GM12878 (cell line): ENCODE measurements at regions not wholly inside any gene's neighbourhood (a gene's known extent, or its start where the extent isn't known, plus 50 kb on each side); places are given as distances from the start of the nearest gene placed in this dataset.

ENCODE experiments used
- ATAC-seq: fragments of 200-7000 bp; cut with Tn5 transposase; 3 replicates; pipeline ENCODE4 v1.9.1; 2020; ENCODE audit warnings: mild to moderate bottlenecking, moderate library complexity
- BruUV-seq: library from RNA; stranded (reverse); fragments of 400-500 nt; replicated peaks from 2 replicates; lab custom pipeline; 2021; lab: Mats Ljungman, UMichigan
- CTCF ChIA-PET: fragments of 300-600 bp; sonication (Branson Sonifier 250); formaldehyde crosslinking; extraction: SDS; loops from one replicate; lab custom pipeline; 2021; ENCODE audit warnings: inconsistent platforms; lab: Yijun Ruan, JAX
- POLR2A ChIA-PET: fragments of 350-600 bp; formaldehyde crosslinking; extraction: SDS; loops from one replicate; lab custom pipeline; 2021; ENCODE audit warnings: inconsistent platforms; lab: Charles Lee
- RAD21 ChIA-PET: fragments of 300-600 bp; sonication (Branson Sonifier 250); formaldehyde crosslinking; loops from one replicate; lab custom pipeline; 2023; ENCODE audit warnings: antibody characterized with exemption; ENCODE audit not compliant: unreplicated experiment; lab: Charles Lee
- SMC1A ChIA-PET: fragments of 300-600 bp; sonication (Branson Sonifier 250); formaldehyde crosslinking; loops from one replicate; lab custom pipeline; 2023; ENCODE audit not compliant: unreplicated experiment, uncharacterized antibody; lab: Charles Lee
- DNase-seq: peaks from one replicate; pipeline ENCODE4 v3.0.0-alpha.2; 2011; ENCODE audit warnings: low read depth, low spot score
- FAIRE-seq: peaks from 3 replicates; lab custom pipeline; 2011; peaks lifted over from hg19 to GRCh38; lab: Jason Lieb, UNC
- H2AFZ ChIP-seq: 2 replicates; pipeline ENCODE4 v1.6.0; 2011; ENCODE audit warnings: low read depth, low read length, control low read depth; ENCODE audit not compliant: control insufficient read depth
- H3K27ac ChIP-seq: 2 replicates; pipeline ENCODE4 v1.5.1; 2011; ENCODE audit warnings: control low read depth; ENCODE audit not compliant: control insufficient read depth, insufficient read depth
- H3K27me3 ChIP-seq, 2 experiments: replicated peaks in 1 of 2; 2 replicates each; pipeline versions ENCODE4 v1.6.0 to v1.6.1; 2011; ENCODE audit warnings: low read length in 1 of 2; ENCODE audit not compliant: control insufficient read depth in 2 of 2, insufficient read depth in 2 of 2
- H3K36me3 ChIP-seq, 2 experiments: 2 replicates each; pipeline ENCODE4 v1.5.1; 2011; ENCODE audit warnings: low read length in 1 of 2; ENCODE audit not compliant: control insufficient read depth in 2 of 2, insufficient read depth in 2 of 2
- H3K4me1 ChIP-seq: 2 replicates; pipeline ENCODE4 v1.6.1; 2011; ENCODE audit warnings: mild to moderate bottlenecking, low read length, moderate library complexity, mixed read lengths; ENCODE audit not compliant: control insufficient read depth, insufficient read depth
- H3K4me2 ChIP-seq: 2 replicates; pipeline ENCODE4 v1.6.0; 2011; ENCODE audit warnings: control low read depth; ENCODE audit not compliant: control insufficient read depth, insufficient read depth
- H3K4me3 ChIP-seq: fragments of 200-600 bp; sonication (generic); 2 replicates; pipeline ENCODE4 v1.5.1; 2016
- H3K79me2 ChIP-seq: 2 replicates; pipeline ENCODE4 v1.6.0; 2011; ENCODE audit warnings: low read length; ENCODE audit not compliant: control insufficient read depth, insufficient read depth
- H3K9ac ChIP-seq: 2 replicates; pipeline ENCODE4 v1.8.0; 2011; ENCODE audit warnings: low read length, control low read depth, mixed read lengths; ENCODE audit not compliant: control insufficient read depth, insufficient read depth
- H3K9me3 ChIP-seq: replicated peaks from 3 replicates; pipeline ENCODE4 v1.5.1; 2011; ENCODE audit warnings: mild to moderate bottlenecking, low read length; ENCODE audit not compliant: control insufficient read depth, insufficient read depth
- H4K20me1 ChIP-seq: 2 replicates; pipeline ENCODE4 v1.6.0; 2011; ENCODE audit not compliant: control insufficient read depth, insufficient read depth
- EP300 ChIP-seq, 2 experiments: fragments of 150-350 bp in 1 of 2; IDR thresholded peaks; 2 replicates each; pipeline ENCODE4 v1.6.1; 2011 to 2012; ENCODE audit warnings: low read depth in 2 of 2, low read length in 2 of 2, borderline replicate concordance in 1 of 2, improper control_type of control experiment in 1 of 2, inconsistent platforms in 1 of 2; ENCODE audit not compliant: control insufficient read depth in 1 of 2
- HDAC6 ChIP-seq: fragments of 200-600 bp; sonication (generic); IDR thresholded peaks from one replicate; pipeline ENCODE4 v1.8.0; 2017; ENCODE audit warnings: antibody characterized with exemption; ENCODE audit not compliant: unreplicated experiment
- MEF2A ChIP-seq: IDR thresholded peaks from 2 replicates; pipeline ENCODE4 v1.6.1; 2011; ENCODE audit warnings: low read depth, mild to moderate bottlenecking, low read length, moderate library complexity; ENCODE audit not compliant: insufficient read depth
- MLLT1 ChIP-seq: fragments of 450-650 bp; IDR thresholded peaks from 2 replicates; pipeline ENCODE4 v1.6.1; 2016; ENCODE audit warnings: mild to moderate bottlenecking
- MYB ChIP-seq: fragments of 150-350 bp; IDR thresholded peaks from 2 replicates; pipeline ENCODE4 v1.6.1; 2014; ENCODE audit warnings: mild to moderate bottlenecking, low read depth, low read length, borderline replicate concordance
- RBBP5 ChIP-seq: fragments of 200-600 bp; sonication (generic); conservative IDR thresholded peaks from 2 replicates; pipeline ENCODE4 v1.6.1; 2016
- SIN3A ChIP-seq: IDR thresholded peaks from 2 replicates; pipeline ENCODE4 v1.6.1; 2012; ENCODE audit warnings: low read depth, low read length, improper control_type of control experiment
- SKIL ChIP-seq: fragments of 450-650 bp; IDR thresholded peaks from 2 replicates; pipeline ENCODE4 v1.6.1; 2017; ENCODE audit warnings: mild to moderate bottlenecking, low read depth, inconsistent platforms; ENCODE audit not compliant: poor library complexity, severe bottlenecking
- SP1 ChIP-seq: IDR thresholded peaks from one replicate; pipeline ENCODE4 v1.6.1; 2011; ENCODE audit warnings: low read depth, low read length
- YY1 ChIP-seq: IDR thresholded peaks from 2 replicates; pipeline ENCODE4 v1.6.1; 2011; ENCODE audit warnings: low read depth, mild to moderate bottlenecking, low read length
- ZBTB40 ChIP-seq: fragments of 450-650 bp; IDR thresholded peaks from 2 replicates; pipeline ENCODE4 v1.6.1; 2016; ENCODE audit warnings: mild to moderate bottlenecking, moderate library complexity, borderline replicate concordance
- ZNF384 ChIP-seq: IDR thresholded peaks from 2 replicates; pipeline ENCODE4 v1.6.1; 2012; ENCODE audit warnings: low read depth, mild to moderate bottlenecking, low read length, improper control_type of control experiment, borderline replicate concordance
- ZSCAN29 ChIP-seq: fragments of 450-650 bp; IDR thresholded peaks from 2 replicates; pipeline ENCODE4 v1.6.1; 2017; ENCODE audit warnings: mild to moderate bottlenecking, moderate library complexity
- WGBS: methylation state at CpG from one replicate; pipeline ENCODE4 v1.1.6; 2016; ENCODE audit warnings: low lambda C conversion rate; ENCODE audit not compliant: insufficient replicate concordance, insufficient coverage; ENCODE audit errors: missing lambda C conversion rate; 5-methylcytosine and 5-hydroxymethylcytosine counted together
- in situ Hi-C: fragments of 300-500 bp; cut with MboI; formaldehyde crosslinking; loops from 9 replicates; pipeline ENCODE4 v1.14.3; 2018; ENCODE audit warnings: mixed read lengths
- intact Hi-C: fragments of 100-400 bp; cut with micrococcal nuclease; formaldehyde crosslinking; loops from one replicate; pipeline ENCODE4 v1.14.2; 2022; ENCODE audit not compliant: unreplicated experiment

GRCh38 chr2:116692988-116693387 lies 1121.5 kb upstream of the DDX18 start:
- BruUV-seq: no TSS peak
- 5% methylated on average over 2 of the region's 2 CpGs for WGBS
- Histone ChIP-seq H3K36me3 (no peaks in the 10 kb centered on the region), H3K4me3 (no peak overlapping the region), H3K9me3 (no peaks in the 10 kb centered on the region), H3K4me2 (no peak overlapping the region), H3K79me2 (no peaks in the 10 kb centered on the region), H3K27me3 (no peaks in the 10 kb centered on the region), H4K20me1 (no peaks in the 10 kb centered on the region), H3K9ac (no peak overlapping the region), H3K27ac (no peak overlapping the region), H3K4me1 (no peaks in the 10 kb centered on the region), H2AFZ (no peak overlapping the region)
- POLR2A ChIA-PET: interaction anchor here (0.6 kb wide), 1 partner anchor 191 kb away, joined by 5 read pairs; no protein-coding TSS in a partner anchor
- RAD21 ChIA-PET: no interaction called here
- TF ChIP-seq MEF2A (no peak), SIN3A (no peak), ZNF384 (no peak), EP300 (IDR thresholded peaks at IDR 0.05; ENCODE audit: borderline replicate concordance in 1 of 2, control insufficient read depth in 1 of 2, low read depth in 2 of 2, low read length in 2 of 2) (no peak), ZSCAN29 (no peak), SP1 (no peak), MLLT1 (no peak), RBBP5 (no peak), ZBTB40 (no peak), SKIL (no peak), MYB (no peak), HDAC6 (no peak), YY1 (no peak)
- intact Hi-C loops (no loop called here), in situ Hi-C loops (no loop called here)
- no peak for DNase-seq
- no peak for ATAC-seq
- CTCF ChIA-PET: no interaction called here
- FAIRE-seq: no peak
- SMC1A ChIA-PET: no interaction called here
